ENCODE measurements at regions not wholly inside any gene's neighbourhood (a gene's known extent, or its start where the extent isn't known, plus 50 kb on each side); places are given as distances from the start of the nearest gene placed in this dataset.

- no peak overlapping the region for H2BK20ac ChIP-seq (ENCODE audit: low read depth, low read length)
- H3K27me3 ChIP-seq (ENCODE audit: control insufficient read depth, insufficient read depth, low read length) = peaks cover 28% of the 10 kb centered on the region
- POLR2A ChIA-PET (ENCODE audit: unreplicated experiment) = no interaction called here
- no peak overlapping the region for H2BK120ac ChIP-seq (ENCODE audit: low read depth, low read length)
- H3K23ac ChIP-seq (ENCODE audit: low read depth, low read length) = no peak overlapping the region
- no peak for TF ChIP-seq MXI1 (IDR thresholded peaks at IDR 0.05; ENCODE audit: borderline replicate concordance, low read depth, low read length)
- no peak for TF ChIP-seq RFX5 (IDR thresholded peaks at IDR 0.05; ENCODE audit: low read depth, low read length)
- TF ChIP-seq CHD1 (IDR thresholded peaks at IDR 0.05; ENCODE audit: low read depth, low read length) = no peak
- no peak for TF ChIP-seq CTCF (conservative IDR thresholded peaks at IDR 0.05; ENCODE audit: low read depth, low read length)
- no peak for TF ChIP-seq NFE2L2 (IDR thresholded peaks at IDR 0.05; ENCODE audit: low read depth, low read length)
- TF ChIP-seq, protein P1, sequence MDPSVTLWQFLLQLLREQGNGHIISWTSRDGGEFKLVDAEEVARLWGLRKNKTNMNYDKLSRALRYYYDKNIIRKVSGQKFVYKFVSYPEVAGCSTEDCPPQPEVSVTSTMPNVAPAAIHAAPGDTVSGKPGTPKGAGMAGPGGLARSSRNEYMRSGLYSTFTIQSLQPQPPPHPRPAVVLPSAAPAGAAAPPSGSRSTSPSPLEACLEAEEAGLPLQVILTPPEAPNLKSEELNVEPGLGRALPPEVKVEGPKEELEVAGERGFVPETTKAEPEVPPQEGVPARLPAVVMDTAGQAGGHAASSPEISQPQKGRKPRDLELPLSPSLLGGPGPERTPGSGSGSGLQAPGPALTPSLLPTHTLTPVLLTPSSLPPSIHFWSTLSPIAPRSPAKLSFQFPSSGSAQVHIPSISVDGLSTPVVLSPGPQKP (IDR thresholded peaks at IDR 0.05; ENCODE audit: borderline replicate concordance, low read depth, low read length) = no peak
- TF ChIP-seq, protein P2, sequence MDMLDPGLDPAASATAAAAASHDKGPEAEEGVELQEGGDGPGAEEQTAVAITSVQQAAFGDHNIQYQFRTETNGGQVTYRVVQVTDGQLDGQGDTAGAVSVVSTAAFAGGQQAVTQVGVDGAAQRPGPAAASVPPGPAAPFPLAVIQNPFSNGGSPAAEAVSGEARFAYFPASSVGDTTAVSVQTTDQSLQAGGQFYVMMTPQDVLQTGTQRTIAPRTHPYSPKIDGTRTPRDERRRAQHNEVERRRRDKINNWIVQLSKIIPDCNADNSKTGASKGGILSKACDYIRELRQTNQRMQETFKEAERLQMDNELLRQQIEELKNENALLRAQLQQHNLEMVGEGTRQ (IDR thresholded peaks at IDR 0.05; ENCODE audit: low read depth, low read length) = no peak
- TF ChIP-seq FOS (IDR thresholded peaks at IDR 0.05; ENCODE audit: low read depth, low read length) = no peak
- TF ChIP-seq RCOR1 (IDR thresholded peaks at IDR 0.05; ENCODE audit: insufficient replicate concordance, low read length) = no peak
- TF ChIP-seq POLR2A (IDR thresholded peaks at IDR 0.05; ENCODE audit: low read depth, low read length) = no peak
- no peak for TF ChIP-seq CEBPB (IDR thresholded peaks at IDR 0.05; ENCODE audit: low read depth, low read length)
- no peak for TF ChIP-seq SMC3 (IDR thresholded peaks at IDR 0.05; ENCODE audit: low read depth, low read length)
- no peak for TF ChIP-seq MAZ (IDR thresholded peaks at IDR 0.05; ENCODE audit: borderline replicate concordance, low read depth, low read length)
- TF ChIP-seq RAD21 (IDR thresholded peaks at IDR 0.05; ENCODE audit: low read length) = no peak
- no peak for TF ChIP-seq BHLHE40 (IDR thresholded peaks at IDR 0.05; ENCODE audit: low read depth, low read length)
- no peak for TF ChIP-seq MAFK (IDR thresholded peaks at IDR 0.05; ENCODE audit: low read depth, low read length)
- no peak overlapping the region for H4K5ac ChIP-seq (ENCODE audit: low read depth, low read length)
- H3K36me3 ChIP-seq (ENCODE audit: control insufficient read depth, insufficient read depth, low read length) = no peaks in the 10 kb centered on the region
- no peaks in the 10 kb centered on the region for H3K4me1 ChIP-seq (ENCODE audit: control insufficient read depth, insufficient read depth, low read length)
- H3K18ac ChIP-seq (ENCODE audit: low read depth, low read length) = no peak overlapping the region
- H3K27ac ChIP-seq (ENCODE audit: insufficient read depth, low read length) = no peak overlapping the region
- DNase-seq (no peak), ATAC-seq (ENCODE audit: low read depth) (no peak)
- no peak overlapping the region for H2BK5ac ChIP-seq (ENCODE audit: low read depth, low read length, poor library complexity, severe bottlenecking)
- no peak overlapping the region for H3K9ac ChIP-seq (ENCODE audit: low read depth, low read length)
- no peak overlapping the region for H2AFZ ChIP-seq (replicated peaks; ENCODE audit: low read length, poor library complexity)
- no peak overlapping the region for H2BK15ac ChIP-seq (ENCODE audit: low read depth, low read length)
- dilution Hi-C loops (cut with HindIII; ENCODE audit: low sequenced_read_pairs, unreplicated experiment) = no loop called here
- no peak overlapping the region for H3K14ac ChIP-seq (replicated peaks; ENCODE audit: low read depth, low read length)
- in situ Hi-C loops (cut with MboI; ENCODE audit: low sequenced_read_pairs) = no loop called here
- no peak overlapping the region for H3K4me2 ChIP-seq (ENCODE audit: low read depth, low read length)
- no peaks in the 10 kb centered on the region for H4K20me1 ChIP-seq (ENCODE audit: insufficient read depth, low read length)
- intact Hi-C loops (cut with micrococcal nuclease) = no loop called here
- H3K9me3 ChIP-seq (ENCODE audit: control insufficient read depth, insufficient read depth, low read length) = no peaks in the 10 kb centered on the region
- WGBS, 2 experiments (ENCODE audit: extremely low coverage in 2 of 2, insufficient read length in 1 of 2) = 20% methylated on average over 1 of the region's 16 CpGs; no CpG with 5 or more reads in 1 of the 2 experiments
- H4K8ac ChIP-seq (ENCODE audit: low read depth in 2 of 2, low read length in 2 of 2) = no peak overlapping the region
- no peak overlapping the region for H2AK5ac ChIP-seq (ENCODE audit: low read depth, low read length)
- no peak overlapping the region for H3K4ac ChIP-seq (ENCODE audit: low read depth, low read length)
- H2AK9ac ChIP-seq (replicated peaks; ENCODE audit: low read depth, low read length, poor library complexity) = no peak overlapping the region
- CTCF ChIA-PET = no interaction called here
- no TSS peak for BruUV-seq (replicated peaks)
- H3K9me1 ChIP-seq (ENCODE audit: insufficient read depth, low read length) = no peaks in the 10 kb centered on the region
- H3K79me1 ChIP-seq (ENCODE audit: low read depth in 1 of 2, low read length in 2 of 2) = no peaks in the 10 kb centered on the region
- H3K56ac ChIP-seq (ENCODE audit: extremely low read depth, insufficient read depth, low read length) = no peak overlapping the region
- H4K91ac ChIP-seq (ENCODE audit: insufficient read depth, low read depth, low read length) = no peak overlapping the region
- no peak overlapping the region for H3K4me3 ChIP-seq (ENCODE audit: insufficient read depth, low read depth, low read length)
Observed at GRCh38 chr11:119989159-119989821, 148.6 kb downstream of the TRIM29 start.

Data from IMR-90 (cell line).